Bronchial epithelial cell (primary cell): ENCODE measurements at regions not wholly inside any gene's neighbourhood (a gene's known extent, or its start where the extent isn't known, plus 50 kb on each side); places are given as distances from the start of the nearest gene placed in this dataset.

Experiments
- DNase-seq: peaks from one replicate; pipeline ENCODE4 v3.0.0-alpha.2; 2010; ENCODE audit warnings: low read depth
- FAIRE-seq: peaks from 2 replicates; lab custom pipeline; 2011; peaks lifted over from hg19 to GRCh38; lab: Jason Lieb, UNC
- H3K27me3 ChIP-seq: 2 replicates; pipeline ENCODE4 v1.5.1; 2011; ENCODE audit warnings: low read length; ENCODE audit not compliant: control insufficient read depth, insufficient read depth
- H3K36me3 ChIP-seq: 2 replicates; pipeline ENCODE4 v1.5.1; 2011; ENCODE audit warnings: low read length; ENCODE audit not compliant: control insufficient read depth, insufficient read depth
- H3K4me3 ChIP-seq: 2 replicates; pipeline ENCODE4 v1.5.1; 2011; ENCODE audit warnings: mild to moderate bottlenecking, low read depth, low read length, control low read depth
- TF ChIP-seq, protein P1 (sequence below): IDR thresholded peaks from 2 replicates; pipeline ENCODE4 v1.5.1; 2011; ENCODE audit warnings: mild to moderate bottlenecking, moderate library complexity, low read length, control low read depth, inconsistent platforms; ENCODE audit not compliant: insufficient read depth, severe bottlenecking

DNA sequence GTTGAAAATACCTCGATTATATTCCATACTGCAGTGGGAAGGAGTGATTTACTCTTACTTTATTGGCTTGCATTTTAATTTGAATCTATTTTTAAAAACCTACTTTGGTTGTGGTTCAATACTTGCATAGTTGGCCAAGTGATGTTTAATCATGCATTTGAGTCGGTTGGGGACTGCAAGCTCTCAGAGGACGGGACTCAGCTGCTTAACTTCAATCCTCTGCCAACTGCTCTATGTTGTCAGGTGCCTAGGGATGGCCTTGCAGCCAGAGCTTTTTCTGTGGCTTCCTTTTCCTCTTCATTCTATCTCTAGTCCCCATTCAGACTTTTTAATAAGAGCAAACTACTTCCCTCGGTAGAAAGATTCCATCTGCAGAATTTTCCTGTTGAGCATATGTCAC lies 53.4 kb upstream of the KRR1 start:
- no peak for FAIRE-seq
- no peak for DNase-seq
- H3K36me3 ChIP-seq: no peaks in the 10 kb centered on the region
- H3K27me3 ChIP-seq: no peaks in the 10 kb centered on the region
- TF ChIP-seq, protein P1, sequence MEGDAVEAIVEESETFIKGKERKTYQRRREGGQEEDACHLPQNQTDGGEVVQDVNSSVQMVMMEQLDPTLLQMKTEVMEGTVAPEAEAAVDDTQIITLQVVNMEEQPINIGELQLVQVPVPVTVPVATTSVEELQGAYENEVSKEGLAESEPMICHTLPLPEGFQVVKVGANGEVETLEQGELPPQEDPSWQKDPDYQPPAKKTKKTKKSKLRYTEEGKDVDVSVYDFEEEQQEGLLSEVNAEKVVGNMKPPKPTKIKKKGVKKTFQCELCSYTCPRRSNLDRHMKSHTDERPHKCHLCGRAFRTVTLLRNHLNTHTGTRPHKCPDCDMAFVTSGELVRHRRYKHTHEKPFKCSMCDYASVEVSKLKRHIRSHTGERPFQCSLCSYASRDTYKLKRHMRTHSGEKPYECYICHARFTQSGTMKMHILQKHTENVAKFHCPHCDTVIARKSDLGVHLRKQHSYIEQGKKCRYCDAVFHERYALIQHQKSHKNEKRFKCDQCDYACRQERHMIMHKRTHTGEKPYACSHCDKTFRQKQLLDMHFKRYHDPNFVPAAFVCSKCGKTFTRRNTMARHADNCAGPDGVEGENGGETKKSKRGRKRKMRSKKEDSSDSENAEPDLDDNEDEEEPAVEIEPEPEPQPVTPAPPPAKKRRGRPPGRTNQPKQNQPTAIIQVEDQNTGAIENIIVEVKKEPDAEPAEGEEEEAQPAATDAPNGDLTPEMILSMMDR: no peak
- no peak overlapping the region for H3K4me3 ChIP-seq

DNA sequence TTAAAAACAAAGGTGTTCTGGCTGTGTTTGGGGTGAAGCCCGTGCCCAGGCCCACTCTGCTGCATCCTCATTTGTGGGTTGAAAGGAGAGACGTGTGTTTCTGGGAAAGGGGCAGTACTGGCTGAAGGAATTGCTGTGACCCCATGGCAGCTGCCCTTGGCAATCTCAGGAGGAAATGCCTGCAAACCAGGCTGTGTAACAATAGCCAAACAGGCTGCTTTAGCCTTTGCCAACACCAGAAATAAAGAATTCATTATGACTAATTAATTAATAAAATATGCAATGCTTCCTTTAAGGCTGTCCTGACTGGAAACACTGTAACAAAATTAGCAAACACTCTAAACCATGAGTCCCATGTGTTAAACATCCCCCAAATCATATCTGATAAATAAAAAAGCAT lies 53.0 kb upstream of the KRR1 start:
- Histone ChIP-seq H3K27me3 (no peaks in the 10 kb centered on the region), H3K36me3 (no peaks in the 10 kb centered on the region), H3K4me3 (no peak overlapping the region)
- FAIRE-seq (no peak), DNase-seq (peak; percentile 18)
- TF ChIP-seq, protein P1: no peak

GRCh38 chr12:75563351-75563750 lies 51.9 kb upstream of the KRR1 start:
- TF ChIP-seq, protein P1: no peak
- no peaks in the 10 kb centered on the region for H3K36me3 ChIP-seq
- no peak for FAIRE-seq
- no peak for DNase-seq
- no peaks in the 10 kb centered on the region for H3K27me3 ChIP-seq
- H3K4me3 ChIP-seq: no peak overlapping the region

- no peak for FAIRE-seq
- Histone ChIP-seq H3K27me3 (no peaks in the 10 kb centered on the region), H3K36me3 (no peaks in the 10 kb centered on the region), H3K4me3 (no peak overlapping the region)
- no peak for DNase-seq
- TF ChIP-seq, protein P1: no peak
Measured at GRCh38 chr12:75561921-75562320, 50.5 kb upstream of the KRR1 start.
